Mesenchymal stem cell (in vitro differentiated cells and primary cell): ENCODE measurements at regions not wholly inside any gene's neighbourhood (a gene's known extent, or its start where the extent isn't known, plus 50 kb on each side); places are given as distances from the start of the nearest gene placed in this dataset.
"Not testable (repeated sequence)": the region's sequence is repeated elsewhere in the genome, so short reads cannot be mapped to it uniquely, and the experiment has no call there.

Source experiments
- DNase-seq: peaks from one replicate; pipeline ENCODE4 v3.0.0-alpha.2; 2013
- H2AFZ ChIP-seq: one replicate; pipeline ENCODE4 v1.6.1; 2013; ENCODE audit warnings: low read depth, mild to moderate bottlenecking, control low read depth, inconsistent platforms, low read length, moderate library complexity
- H2AK5ac ChIP-seq: 2 replicates; pipeline ENCODE4 v1.6.1; 2013; ENCODE audit warnings: low read length, moderate library complexity, mild to moderate bottlenecking, inconsistent platforms; ENCODE audit not compliant: severe bottlenecking
- H2BK120ac ChIP-seq: one replicate; pipeline ENCODE4 v1.6.1; 2013; ENCODE audit warnings: low read depth, mild to moderate bottlenecking, inconsistent platforms, low read length, moderate library complexity
- H2BK12ac ChIP-seq, 2 experiments: one replicate each; pipeline ENCODE4 v1.6.1; 2013; ENCODE audit warnings: inconsistent platforms in 2 of 2, low read length in 2 of 2, mild to moderate bottlenecking in 2 of 2, moderate library complexity in 2 of 2, control low read depth in 1 of 2
- H2BK15ac ChIP-seq: one replicate; pipeline ENCODE4 v1.6.1; 2013; ENCODE audit warnings: mild to moderate bottlenecking, low read depth, inconsistent platforms; ENCODE audit not compliant: poor library complexity, severe bottlenecking
- H2BK5ac ChIP-seq: 2 replicates; pipeline ENCODE4 v1.6.1; 2013; ENCODE audit warnings: low read depth, mild to moderate bottlenecking, low read length, control low read depth, inconsistent platforms; ENCODE audit not compliant: poor library complexity, severe bottlenecking
- H3K14ac ChIP-seq, 2 experiments: one replicate each; pipeline ENCODE4 v1.6.1; 2013; ENCODE audit warnings: inconsistent platforms in 2 of 2, low read length in 2 of 2, control low read depth in 1 of 2, mild to moderate bottlenecking in 1 of 2, moderate library complexity in 1 of 2
- H3K18ac ChIP-seq, 2 experiments: one replicate each; pipeline ENCODE4 v1.6.1; 2013; ENCODE audit warnings: inconsistent platforms in 2 of 2, low read length in 2 of 2, control low read depth in 1 of 2, low read depth in 1 of 2, mild to moderate bottlenecking in 1 of 2
- H3K23ac ChIP-seq, 2 experiments: one replicate each; pipeline ENCODE4 v1.6.1; 2013; ENCODE audit warnings: inconsistent platforms in 2 of 2, low read length in 2 of 2, mild to moderate bottlenecking in 2 of 2, moderate library complexity in 2 of 2, control low read depth in 1 of 2
- H3K27ac ChIP-seq: 2 replicates; pipeline ENCODE4 v1.5.1; 2013; ENCODE audit warnings: mild to moderate bottlenecking, moderate library complexity, low read length, control low read depth, inconsistent platforms; ENCODE audit not compliant: poor library complexity, severe bottlenecking
- H3K27me3 ChIP-seq, 2 experiments: 2 replicates each; pipeline versions ENCODE4 v1.6.1 to v1.7.0; 2013; ENCODE audit warnings: low read length in 2 of 2, mild to moderate bottlenecking in 2 of 2, moderate library complexity in 2 of 2, control low read depth in 1 of 2, inconsistent platforms in 1 of 2; ENCODE audit not compliant: control insufficient read depth in 1 of 2, insufficient read depth in 1 of 2
- H3K36me3 ChIP-seq, 2 experiments: 2 replicates each; pipeline versions ENCODE4 v1.6.1 to v1.7.0; 2013; ENCODE audit warnings: low read length in 2 of 2, control low read depth in 1 of 2, inconsistent platforms in 1 of 2, low read depth in 1 of 2, mild to moderate bottlenecking in 1 of 2; ENCODE audit not compliant: insufficient read depth in 2 of 2, control insufficient read depth in 1 of 2
- H3K4ac ChIP-seq, 2 experiments: one replicate each; pipeline ENCODE4 v1.6.1; 2013; ENCODE audit warnings: inconsistent platforms in 2 of 2, low read length in 2 of 2, mild to moderate bottlenecking in 2 of 2, moderate library complexity in 2 of 2, control low read depth in 1 of 2, low read depth in 1 of 2
- H3K4me1 ChIP-seq: 2 replicates; pipeline ENCODE4 v1.6.1; 2013; ENCODE audit warnings: low read depth, low read length, control low read depth; ENCODE audit not compliant: control insufficient read depth, insufficient read depth
- H3K4me2 ChIP-seq: 2 replicates; pipeline ENCODE4 v1.6.1; 2013; ENCODE audit warnings: low read length, mild to moderate bottlenecking, inconsistent platforms; ENCODE audit not compliant: poor library complexity, severe bottlenecking
- H3K4me3 ChIP-seq, 2 experiments: 2 replicates each; pipeline versions ENCODE4 v1.5.1 to v1.7.0; 2013; ENCODE audit warnings: low read length in 2 of 2, mild to moderate bottlenecking in 2 of 2, control low read depth in 1 of 2, low read depth in 1 of 2; ENCODE audit not compliant: insufficient read depth in 1 of 2
- H3K79me1 ChIP-seq: replicated peaks from 2 replicates; pipeline ENCODE4 v1.6.1; 2013; ENCODE audit warnings: mild to moderate bottlenecking, control low read depth, low read length, inconsistent platforms; ENCODE audit not compliant: poor library complexity, severe bottlenecking
- H3K9ac ChIP-seq: 2 replicates; pipeline ENCODE4 v1.7.0; 2013; ENCODE audit warnings: mild to moderate bottlenecking, low read length, moderate library complexity
- H3K9me3 ChIP-seq: 2 replicates; pipeline ENCODE4 v1.7.0; 2013; ENCODE audit warnings: mild to moderate bottlenecking, low read length; ENCODE audit not compliant: control insufficient read depth
- H4K8ac ChIP-seq: one replicate; pipeline ENCODE4 v1.6.1; 2013; ENCODE audit warnings: inconsistent platforms, mild to moderate bottlenecking, low read length, moderate library complexity
- H4K91ac ChIP-seq: one replicate; pipeline ENCODE4 v1.6.1; 2013; ENCODE audit warnings: mild to moderate bottlenecking, low read length, inconsistent platforms
- WGBS: methylation state at CpG from one replicate; pipeline ENCODE4 v1.1.7; 2013; ENCODE audit warnings: mixed read lengths; 5-methylcytosine and 5-hydroxymethylcytosine counted together

DNA sequence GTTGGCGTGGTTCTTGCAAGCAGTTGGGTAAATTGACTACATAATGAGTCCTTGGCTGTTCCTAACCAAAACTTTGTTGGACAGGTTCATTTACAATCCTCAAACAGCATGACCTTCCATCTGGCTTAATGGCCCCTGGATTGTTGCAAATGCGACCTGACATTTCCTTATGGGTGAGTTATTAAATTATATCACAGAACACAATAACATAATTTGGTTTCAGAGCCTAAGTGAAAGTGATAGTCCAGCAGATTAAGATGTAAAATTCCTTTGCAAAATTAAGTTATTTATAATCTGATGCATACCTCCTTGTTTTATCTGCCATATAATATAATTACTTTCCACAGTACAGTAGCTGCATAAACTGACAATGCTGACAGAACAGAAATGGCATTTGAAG, 224.4 kb downstream of the TUSC1 start:
- Histone ChIP-seq H3K36me3 (no peaks in the 10 kb centered on the region), H3K4me3 (no peak overlapping the region), H4K8ac (no peak overlapping the region), H3K4ac (no peak overlapping the region), H3K4me1 (no peaks in the 10 kb centered on the region), H2BK5ac (no peak overlapping the region), H3K4me2 (no peak overlapping the region), H3K27me3 (no peaks in the 10 kb centered on the region), H2BK12ac (no peak overlapping the region), H3K27ac (no peak overlapping the region), H3K18ac (no peak overlapping the region), H3K23ac (no peak overlapping the region), H2BK120ac (no peak overlapping the region), H2AFZ (no peak overlapping the region), H3K79me1 (no peaks in the 10 kb centered on the region), H2BK15ac (no peak overlapping the region), H3K9ac (no peak overlapping the region), H2AK5ac (no peak overlapping the region), H3K9me3 (no peaks in the 10 kb centered on the region), H4K91ac (no peak overlapping the region), H3K14ac (no peak overlapping the region)
- no peak for DNase-seq
- 92% methylated on average over 1 of the region's 2 CpGs for WGBS

DNA sequence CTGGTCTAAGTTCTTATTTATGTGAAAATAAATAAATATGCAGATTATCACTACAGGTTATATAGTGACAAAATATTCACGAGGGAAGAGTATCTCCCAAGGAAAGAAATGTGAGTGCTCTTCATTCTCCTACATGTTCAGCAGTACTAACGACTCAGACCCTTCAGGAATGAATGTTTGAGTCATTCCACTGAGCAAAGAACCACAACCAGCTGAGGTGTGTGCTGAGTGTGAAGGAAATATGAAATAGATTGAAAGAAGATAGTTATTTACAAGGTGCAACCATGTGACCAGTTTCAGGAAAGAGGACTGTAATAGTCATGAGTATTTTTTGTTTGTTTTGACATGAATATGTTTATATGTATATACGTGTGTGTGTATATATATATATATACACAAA, 228.7 kb downstream of the TUSC1 start:
- 67% methylated on average over 2 of the region's 3 CpGs for WGBS
- H2BK15ac ChIP-seq: no peak overlapping the region
- H3K23ac ChIP-seq: no peak overlapping the region
- H4K8ac ChIP-seq: no peak overlapping the region
- no peaks in the 10 kb centered on the region for H3K36me3 ChIP-seq
- no peak overlapping the region for H3K4ac ChIP-seq
- no peak overlapping the region for H4K91ac ChIP-seq
- no peaks in the 10 kb centered on the region for H3K79me1 ChIP-seq
- H3K18ac ChIP-seq: no peak overlapping the region
- H2BK120ac ChIP-seq: no peak overlapping the region
- no peak overlapping the region for H3K27ac ChIP-seq
- no peaks in the 10 kb centered on the region for H3K9me3 ChIP-seq
- H3K27me3 ChIP-seq: no peaks in the 10 kb centered on the region
- no peak overlapping the region for H2BK5ac ChIP-seq
- no peaks in the 10 kb centered on the region for H3K4me1 ChIP-seq
- no peak overlapping the region for H3K4me3 ChIP-seq
- no peak overlapping the region for H3K14ac ChIP-seq
- no peak overlapping the region for H2BK12ac ChIP-seq
- no peak overlapping the region for H2AFZ ChIP-seq
- H2AK5ac ChIP-seq: no peak overlapping the region
- DNase-seq: no peak
- no peak overlapping the region for H3K9ac ChIP-seq
- H3K4me2 ChIP-seq: no peak overlapping the region

DNA sequence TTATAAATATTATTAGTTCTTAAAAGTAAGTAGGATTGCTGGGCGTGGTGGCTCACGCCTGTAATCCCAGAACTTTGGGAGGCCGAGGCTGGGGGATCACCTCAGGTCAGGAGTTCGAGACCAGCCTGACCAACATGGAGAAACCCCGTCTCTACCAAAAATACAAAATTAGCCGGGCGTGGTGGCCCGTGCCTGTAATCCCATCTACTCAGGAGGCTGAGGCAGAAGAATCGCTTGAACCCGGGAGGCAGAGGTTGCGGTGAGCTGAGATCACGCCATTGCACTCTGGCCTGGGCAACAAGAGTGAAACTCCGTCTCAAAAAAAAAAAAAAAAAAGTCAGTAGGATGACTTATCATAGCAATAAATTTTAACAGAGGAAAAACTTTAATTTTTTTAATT, 232.5 kb downstream of the TUSC1 start:
- H2AK5ac ChIP-seq, H3K79me1 ChIP-seq, H3K4me2 ChIP-seq, DNase-seq, H2BK120ac ChIP-seq, H3K27me3 ChIP-seq, H4K8ac ChIP-seq, H2AFZ ChIP-seq, H2BK12ac ChIP-seq, H3K23ac ChIP-seq, H2BK5ac ChIP-seq, H3K14ac ChIP-seq, H3K9me3 ChIP-seq, H3K4me1 ChIP-seq, H3K4ac ChIP-seq, H4K91ac ChIP-seq, H3K27ac ChIP-seq, H3K36me3 ChIP-seq, H3K18ac ChIP-seq, H2BK15ac ChIP-seq, H3K9ac ChIP-seq, H3K4me3 ChIP-seq: not testable (repeated sequence)
- 86% methylated on average over 10 of the region's 13 CpGs for WGBS

DNA sequence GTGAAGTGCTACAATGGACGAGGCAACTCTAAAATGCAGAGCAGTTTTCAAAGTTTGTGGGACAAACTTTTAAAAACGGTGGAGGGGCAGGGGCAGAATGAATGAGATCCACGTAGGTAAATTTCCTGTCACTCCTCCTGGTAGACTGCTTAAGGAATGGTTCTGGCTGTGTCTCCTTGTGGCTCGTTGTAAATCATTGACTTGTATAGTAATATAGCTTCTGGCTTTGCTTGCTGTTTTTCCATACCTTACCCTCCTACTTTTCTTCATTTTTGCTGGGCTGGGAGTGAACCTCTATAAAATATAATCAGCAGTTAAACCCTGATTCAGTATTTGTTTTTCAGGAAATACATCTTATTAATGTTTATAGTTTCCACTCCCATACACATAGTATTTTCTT, 235.7 kb downstream of the TUSC1 start:
- no peaks in the 10 kb centered on the region for H3K79me1 ChIP-seq
- H2BK15ac ChIP-seq: no peak overlapping the region
- no peak overlapping the region for H3K4ac ChIP-seq
- no peak overlapping the region for H2AFZ ChIP-seq
- no peak overlapping the region for H4K8ac ChIP-seq
- H4K91ac ChIP-seq: no peak overlapping the region
- H2BK120ac ChIP-seq: no peak overlapping the region
- no peak overlapping the region for H2AK5ac ChIP-seq
- H3K27ac ChIP-seq: no peak overlapping the region
- 55% methylated on average over 3 of the region's 4 CpGs for WGBS
- H3K27me3 ChIP-seq: no peaks in the 10 kb centered on the region
- no peak overlapping the region for H2BK5ac ChIP-seq
- no peaks in the 10 kb centered on the region for H3K9me3 ChIP-seq
- no peak overlapping the region for H3K18ac ChIP-seq
- H3K4me3 ChIP-seq: no peak overlapping the region
- H3K4me1 ChIP-seq: no peaks in the 10 kb centered on the region
- no peak overlapping the region for H3K9ac ChIP-seq
- no peak overlapping the region for H3K23ac ChIP-seq
- no peak overlapping the region for H3K14ac ChIP-seq
- no peaks in the 10 kb centered on the region for H3K36me3 ChIP-seq
- no peak overlapping the region for H3K4me2 ChIP-seq
- H2BK12ac ChIP-seq: no peak overlapping the region
- no peak for DNase-seq
